ENCODE measurements at regions not wholly inside any gene's neighbourhood (a gene's known extent, or its start where the extent isn't known, plus 50 kb on each side); places are given as distances from the start of the nearest gene placed in this dataset.

- no peak overlapping the region for H3K4me3 ChIP-seq (replicated peaks in 1 of 3; ENCODE audit: insufficient read depth in 1 of 3, low read depth in 1 of 3, low read length in 3 of 3)
- no peak overlapping the region for H3K27ac ChIP-seq (ENCODE audit: insufficient read depth, low read depth, low read length)
- no peak for DNase-seq (ENCODE audit: low read depth, low spot score)
- H3K36me3 ChIP-seq (ENCODE audit: control insufficient read depth in 2 of 2, extremely low read depth in 1 of 2, insufficient read depth in 2 of 2, low read length in 2 of 2): no peaks in the 10 kb centered on the region
- BruUV-seq (replicated peaks): no TSS peak
- no peaks in the 10 kb centered on the region for H3K9me3 ChIP-seq (replicated peaks; ENCODE audit: control insufficient read depth, insufficient read depth, low read length)
- no peak overlapping the region for H2AFZ ChIP-seq (ENCODE audit: low read depth, low read length)
- no peaks in the 10 kb centered on the region for H3K4me1 ChIP-seq (ENCODE audit: control insufficient read depth, extremely low read depth, insufficient read depth, low read length)
- H3K27me3 ChIP-seq (ENCODE audit: control insufficient read depth in 2 of 2, insufficient read depth in 2 of 2, low read length in 2 of 2): no peaks in the 10 kb centered on the region
- intact Hi-C loops (cut with micrococcal nuclease) (no loop called here), dilution Hi-C loops (cut with MboI; ENCODE audit: extremely low pct_ligation_motif_present, low sequenced_read_pairs) (no loop called here)
- FAIRE-seq: no peak
- TF ChIP-seq EZH2 (IDR thresholded peaks at IDR 0.05; ENCODE audit: borderline replicate concordance, low read depth, low read length, severe bottlenecking) (no peak), MYC (IDR thresholded peaks at IDR 0.05; ENCODE audit: low read depth, low read length) (no peak), FOS (IDR thresholded peaks at IDR 0.05; ENCODE audit: borderline replicate concordance, insufficient read depth, low read length) (no peak), POLR2A (IDR thresholded peaks at IDR 0.05; ENCODE audit: low read depth, low read length) (no peak), MAX (IDR thresholded peaks at IDR 0.05; ENCODE audit: insufficient read depth, insufficient read length) (no peak), JUN (IDR thresholded peaks at IDR 0.05; ENCODE audit: borderline replicate concordance, insufficient read depth, insufficient read length, low read depth) (no peak)
- no peaks in the 10 kb centered on the region for H3K79me2 ChIP-seq (ENCODE audit: control insufficient read depth, insufficient read depth, low read length)
- H3K4me2 ChIP-seq (ENCODE audit: insufficient read depth, low read length): no peak overlapping the region
- POLR2A ChIA-PET: no interaction called here
- H3K9me1 ChIP-seq (replicated peaks; ENCODE audit: control insufficient read depth, extremely low read depth, insufficient read depth, low read length): no peaks in the 10 kb centered on the region
- CTCF ChIA-PET: no interaction called here
- H3K9ac ChIP-seq (replicated peaks; ENCODE audit: extremely low read depth, insufficient read depth, low read length): no peak overlapping the region
- H4K20me1 ChIP-seq (replicated peaks; ENCODE audit: control insufficient read depth, extremely low read depth, insufficient read depth, low read length): no peaks in the 10 kb centered on the region
Observed at GRCh38 chr21:19712441-19712840, 1285.8 kb upstream of the NCAM2 start.

- no peaks in the 10 kb centered on the region for H3K27me3 ChIP-seq (ENCODE audit: control insufficient read depth in 2 of 2, insufficient read depth in 2 of 2, low read length in 2 of 2)
- H2AFZ ChIP-seq (ENCODE audit: low read depth, low read length): no peak overlapping the region
- no peaks in the 10 kb centered on the region for H3K4me1 ChIP-seq (ENCODE audit: control insufficient read depth, extremely low read depth, insufficient read depth, low read length)
- ChIA-PET POLR2A (no interaction called here), CTCF (interaction anchor here (1.1 kb wide), 1 partner anchor 327 kb away, joined by 3 read pairs; no protein-coding TSS in a partner anchor)
- TF ChIP-seq EZH2 (IDR thresholded peaks at IDR 0.05; ENCODE audit: borderline replicate concordance, low read depth, low read length, severe bottlenecking) (no peak), JUN (IDR thresholded peaks at IDR 0.05; ENCODE audit: borderline replicate concordance, insufficient read depth, insufficient read length, low read depth) (no peak), POLR2A (IDR thresholded peaks at IDR 0.05; ENCODE audit: low read depth, low read length) (no peak), FOS (IDR thresholded peaks at IDR 0.05; ENCODE audit: borderline replicate concordance, insufficient read depth, low read length) (no peak)
- H3K4me3 ChIP-seq (replicated peaks in 1 of 3; ENCODE audit: insufficient read depth in 1 of 3, low read depth in 1 of 3, low read length in 3 of 3): no peak overlapping the region
- H3K79me2 ChIP-seq (ENCODE audit: control insufficient read depth, insufficient read depth, low read length): no peaks in the 10 kb centered on the region
- intact Hi-C loops (cut with micrococcal nuclease) (no loop called here), dilution Hi-C loops (cut with MboI; ENCODE audit: extremely low pct_ligation_motif_present, low sequenced_read_pairs) (no loop called here)
- H3K27ac ChIP-seq (ENCODE audit: insufficient read depth, low read depth, low read length): no peak overlapping the region
- no TSS peak for BruUV-seq (replicated peaks)
- H3K36me3 ChIP-seq (ENCODE audit: control insufficient read depth in 2 of 2, extremely low read depth in 1 of 2, insufficient read depth in 2 of 2, low read length in 2 of 2): no peaks in the 10 kb centered on the region
- FAIRE-seq: no peak
- no peaks in the 10 kb centered on the region for H4K20me1 ChIP-seq (replicated peaks; ENCODE audit: control insufficient read depth, extremely low read depth, insufficient read depth, low read length)
- H3K9me1 ChIP-seq (replicated peaks; ENCODE audit: control insufficient read depth, extremely low read depth, insufficient read depth, low read length): no peaks in the 10 kb centered on the region
- no peaks in the 10 kb centered on the region for H3K9me3 ChIP-seq (replicated peaks; ENCODE audit: control insufficient read depth, insufficient read depth, low read length)
- DNase-seq (ENCODE audit: low read depth, low spot score): no peak
- no peak overlapping the region for H3K4me2 ChIP-seq (ENCODE audit: insufficient read depth, low read length)
- H3K9ac ChIP-seq (replicated peaks; ENCODE audit: extremely low read depth, insufficient read depth, low read length): no peak overlapping the region
Observed at GRCh38 chr21:19713313-19713712, 1284.9 kb upstream of the NCAM2 start.

Data from endothelial cell of umbilical vein (primary cell).